C1 segment of cervical spinal cord (tissue), 14 donors: ENCODE measurements at regions not wholly inside any gene's neighbourhood (a gene's known extent, or its start where the extent isn't known, plus 50 kb on each side); places are given as distances from the start of the nearest gene placed in this dataset.

Experiments used
- DNase-seq, 14 donors: peaks; one replicate each; lab custom pipeline; 2025; lab: John Stamatoyannopoulos, UW

DNA sequence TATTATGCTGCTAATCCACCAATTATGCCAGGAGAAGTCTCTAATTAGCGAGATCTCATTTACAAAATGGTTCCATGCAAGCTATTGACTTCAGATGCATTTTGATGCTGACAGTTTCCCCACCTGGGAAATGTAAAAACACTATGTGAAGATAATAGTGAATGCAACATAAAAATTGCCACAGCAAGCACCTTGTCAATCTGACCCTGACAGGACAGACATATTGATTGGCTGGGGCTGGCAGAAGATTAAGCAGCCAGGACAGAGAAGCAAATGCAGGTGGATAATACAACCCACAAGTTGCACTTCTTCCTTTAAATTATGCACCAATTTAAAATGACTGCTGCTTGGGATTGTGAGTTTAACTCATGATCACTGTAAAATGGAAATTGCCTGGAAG, 642.8 kb upstream of the POT1 start:
- no peak for DNase-seq

DNA sequence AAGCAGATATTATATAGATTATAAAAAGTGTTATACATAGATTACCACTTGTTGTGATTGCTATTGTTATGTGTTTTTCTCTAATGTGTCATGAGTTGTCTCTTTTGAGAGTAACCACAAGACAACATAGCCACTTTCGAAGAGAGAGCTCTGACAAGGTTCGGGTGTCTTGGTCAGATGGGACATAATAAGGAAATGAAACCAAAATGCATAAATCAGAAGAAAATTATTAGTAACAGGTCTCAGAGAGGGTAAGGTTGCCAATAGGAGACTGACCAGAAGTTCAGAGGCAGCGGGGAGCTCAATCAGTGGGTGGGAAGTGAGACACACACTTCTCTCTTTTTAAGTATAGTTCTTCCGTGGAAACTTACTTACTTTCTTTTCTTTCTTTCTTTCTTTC, 639.2 kb upstream of the POT1 start:
- DNase-seq = no peak

- DNase-seq = no peak
Measured at GRCh38 chr7:125567686-125568085, 638.1 kb upstream of the POT1 start.

GRCh38 chr7:125563964-125564529, 634.4 kb upstream of the POT1 start:
- no peak for DNase-seq

DNA sequence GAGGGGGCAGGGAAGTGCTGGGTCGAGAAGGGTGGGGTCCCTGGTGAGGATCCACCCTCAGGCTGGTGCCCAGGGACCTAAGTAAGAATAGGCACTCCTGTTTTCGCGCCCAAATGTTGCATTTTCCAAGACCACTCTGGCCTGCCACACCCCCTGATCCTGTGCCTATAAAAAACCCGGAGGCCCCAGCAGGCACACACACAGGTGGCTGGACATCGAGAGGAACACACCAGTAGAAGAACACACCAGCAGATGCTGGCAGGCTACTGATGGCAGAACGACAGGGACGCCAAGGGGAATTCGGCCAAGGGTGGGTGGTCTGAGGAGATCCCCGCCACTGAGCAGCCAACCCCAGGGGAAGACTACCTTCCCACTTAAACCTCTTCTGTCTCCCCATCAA, 633.9 kb upstream of the POT1 start:
- no peak for DNase-seq

GRCh38 chr7:125561006-125561405, 631.4 kb upstream of the POT1 start:
- DNase-seq = no peak

DNA sequence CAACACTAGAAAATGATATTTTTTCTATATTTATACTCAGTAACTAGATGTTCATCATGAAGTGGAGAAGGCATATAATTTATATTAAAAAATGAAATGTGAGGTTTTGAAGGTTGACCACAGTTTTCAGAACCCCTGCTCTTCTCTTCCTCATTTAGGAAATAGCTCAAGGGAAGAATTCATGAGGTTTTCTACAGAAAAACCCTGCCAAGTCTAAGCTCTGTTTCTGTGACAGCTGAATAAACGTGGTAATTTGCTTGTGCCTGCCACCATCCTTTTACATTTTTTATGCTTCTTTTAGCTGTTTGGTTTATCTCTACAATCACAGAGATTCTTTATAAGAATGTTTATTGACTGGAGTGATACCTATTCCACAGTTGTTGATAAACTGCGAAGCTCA, 630.3 kb upstream of the POT1 start:
- no peak for DNase-seq

GRCh38 chr7:125555916-125556315, 626.3 kb upstream of the POT1 start:
- DNase-seq = no peak

DNA sequence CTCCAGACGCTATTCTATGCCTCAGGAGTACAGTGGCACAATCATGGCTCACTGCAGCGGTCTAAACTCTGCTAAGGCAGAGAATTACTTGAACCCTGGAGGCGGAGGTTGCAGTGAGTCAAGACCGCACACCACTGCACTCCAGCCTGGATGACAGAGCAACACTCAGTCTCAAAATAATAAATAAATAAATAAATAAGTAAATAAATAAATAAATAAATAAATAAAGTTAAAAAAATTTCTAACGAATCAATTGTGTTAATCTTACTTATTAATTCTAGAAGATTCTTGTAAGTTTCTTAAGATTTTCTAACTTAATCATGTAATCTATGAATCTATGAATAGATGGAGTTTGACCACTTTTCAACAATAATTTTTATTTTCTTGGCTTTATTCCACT, 621.4 kb upstream of the POT1 start:
- DNase-seq = no peak

DNA sequence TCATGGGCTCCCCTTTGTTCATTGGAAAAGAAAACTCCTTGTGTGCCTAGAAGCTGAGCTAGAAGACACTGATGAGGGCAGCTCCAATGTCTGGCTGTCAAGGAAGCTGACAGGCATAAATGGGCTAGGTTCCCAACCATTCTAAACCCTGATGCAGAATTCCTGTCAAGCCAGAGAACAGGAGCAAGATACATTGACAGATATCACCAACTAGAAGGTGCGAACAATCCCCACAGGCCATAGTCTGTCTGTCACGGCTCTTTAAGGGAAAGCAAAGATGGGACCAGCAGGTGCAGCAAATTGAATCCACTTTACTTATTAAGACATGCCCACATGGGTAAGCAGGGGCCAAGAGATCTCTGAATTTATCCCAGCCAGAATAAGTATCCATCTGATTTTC, 617.9 kb upstream of the POT1 start:
- DNase-seq = no peak

DNA sequence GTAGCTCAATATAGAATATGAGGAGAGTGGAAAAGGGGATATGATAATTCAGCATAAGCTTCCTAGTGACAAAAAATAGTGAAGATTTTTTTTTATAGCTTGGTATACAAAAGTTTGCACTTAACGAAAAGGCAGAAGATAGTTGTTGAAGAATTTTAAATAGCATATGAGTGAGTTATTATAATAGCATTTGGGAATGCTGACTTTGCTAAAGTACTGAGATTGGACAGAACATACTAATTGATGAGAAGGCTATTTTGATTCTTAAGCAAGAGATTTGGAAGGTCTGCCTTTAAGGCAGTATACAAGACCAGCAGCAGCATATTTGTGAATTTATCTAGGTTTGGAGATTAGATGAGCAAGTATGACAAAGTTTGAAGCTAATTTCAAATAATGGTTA, 600.9 kb upstream of the POT1 start:
- DNase-seq = no peak

DNA sequence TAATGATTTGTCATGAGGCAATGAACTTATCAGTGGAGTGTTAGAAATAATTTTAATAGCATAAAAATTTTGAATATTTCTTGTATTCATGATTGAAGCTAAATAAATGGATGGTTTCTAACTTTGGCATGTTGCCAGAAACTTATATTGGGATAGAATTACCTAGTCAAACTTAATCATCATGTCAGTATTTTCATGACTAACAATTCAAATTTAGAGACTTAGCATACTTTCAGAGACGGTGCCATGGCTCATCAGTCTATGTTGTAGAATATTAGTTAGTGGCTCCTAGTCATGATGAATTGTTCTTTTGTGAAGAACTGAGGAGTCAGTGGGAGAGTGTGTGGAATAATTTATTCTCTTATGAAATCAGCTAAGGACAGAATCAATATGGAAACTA, 599.6 kb upstream of the POT1 start:
- DNase-seq = no peak

DNA sequence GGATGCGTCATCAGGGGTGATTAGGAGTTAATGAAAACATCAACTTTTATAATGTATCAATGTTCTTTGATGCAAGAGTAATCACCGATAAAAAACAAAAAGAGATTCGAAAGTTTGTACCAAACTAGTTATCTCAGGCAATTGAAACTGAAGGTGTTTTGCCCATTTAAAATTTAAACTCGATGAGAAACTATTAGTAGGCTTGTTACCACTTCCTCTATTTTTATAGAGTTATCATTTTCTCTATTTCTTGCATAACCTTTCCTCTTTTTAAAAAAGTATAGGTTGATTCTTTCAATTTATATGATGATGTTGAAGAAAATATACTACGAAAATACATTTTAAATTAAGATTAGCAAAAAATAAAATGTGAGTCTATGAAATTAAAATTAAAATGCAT, 597.3 kb upstream of the POT1 start:
- no peak for DNase-seq

DNA sequence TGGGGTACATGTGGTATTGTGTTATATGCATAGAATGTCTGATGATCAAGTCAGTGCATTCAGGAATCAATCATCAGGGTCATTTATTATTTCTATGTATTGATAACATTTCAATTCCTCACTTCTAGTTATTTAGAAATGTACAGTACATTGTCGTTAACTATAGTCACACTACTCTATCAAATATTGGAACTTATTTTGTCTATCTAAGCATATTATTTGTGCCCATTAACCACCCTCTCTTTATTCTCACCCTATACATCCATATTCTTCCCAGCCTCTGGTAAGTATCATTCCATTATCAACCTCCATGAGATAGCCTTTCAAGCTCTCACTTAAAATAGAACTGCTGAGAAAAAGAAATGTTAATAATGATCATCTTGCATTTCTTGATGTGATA, 596.5 kb upstream of the POT1 start:
- no peak for DNase-seq

- no peak for DNase-seq
Measured at GRCh38 chr7:125516194-125516593, 586.6 kb upstream of the POT1 start.

- no peak for DNase-seq
Measured at GRCh38 chr7:125512373-125512772, 582.7 kb upstream of the POT1 start.

DNA sequence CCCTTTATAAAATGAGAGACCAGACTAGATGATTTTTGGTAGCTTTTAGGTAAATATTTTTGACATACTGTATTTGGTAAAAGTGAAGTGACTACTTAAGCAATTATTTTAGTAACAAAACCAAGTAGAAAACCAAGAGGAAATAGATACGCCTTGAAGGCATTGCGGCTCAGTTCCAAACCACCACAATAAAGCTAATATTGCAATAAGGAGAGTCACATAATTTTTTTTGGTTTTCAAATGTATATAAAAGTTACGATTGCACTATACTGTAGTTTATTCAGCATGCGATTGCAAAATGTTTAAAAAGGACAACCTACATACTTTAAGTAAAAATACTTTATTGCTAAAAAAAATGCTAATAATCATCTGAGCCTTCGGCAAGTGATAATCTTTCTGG, 581.7 kb upstream of the POT1 start:
- DNase-seq = no peak

GRCh38 chr7:125506331-125506730, 576.7 kb upstream of the POT1 start:
- DNase-seq = no peak

DNA sequence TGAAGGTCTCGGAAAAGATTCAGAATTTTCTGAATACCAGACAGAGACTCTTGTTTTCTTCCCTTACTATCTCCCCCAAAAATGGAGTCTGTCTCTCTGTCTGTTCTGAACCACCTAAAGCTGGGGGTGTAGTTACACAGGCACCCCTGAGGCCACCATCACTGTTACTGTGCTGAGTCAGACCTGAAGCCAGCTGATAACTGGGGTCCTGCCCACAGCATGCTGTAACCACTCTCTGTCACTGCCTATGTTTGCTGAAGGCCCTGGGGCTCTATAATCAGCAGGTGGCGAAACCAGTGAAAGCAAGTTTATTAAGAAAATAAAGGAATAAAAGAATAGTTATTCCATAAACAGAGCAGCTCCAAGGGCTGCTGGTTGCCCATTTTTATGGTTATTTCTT, 575.2 kb upstream of the POT1 start:
- DNase-seq = no peak

DNA sequence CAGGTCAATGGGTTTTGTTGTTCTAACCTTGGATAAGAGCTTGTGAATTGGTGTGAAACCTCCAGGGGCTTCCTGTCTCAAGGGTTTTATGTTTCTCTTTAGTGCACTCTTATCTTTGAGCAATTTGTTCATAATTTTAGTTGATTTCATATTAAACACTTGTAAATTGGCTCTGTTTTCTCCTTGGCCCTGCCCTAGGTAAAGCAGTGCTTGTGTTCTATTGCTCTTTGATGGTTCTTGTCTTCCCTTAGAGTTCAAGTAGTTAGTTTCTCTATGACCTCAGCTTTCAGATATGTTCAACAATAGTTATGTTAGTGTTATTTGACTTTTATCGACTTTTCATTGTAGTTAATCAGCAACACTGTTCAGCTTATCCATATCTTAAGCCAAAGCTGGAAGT, 566.4 kb upstream of the POT1 start:
- DNase-seq = no peak

- DNase-seq = no peak
Measured at GRCh38 chr7:125492521-125492920, 562.9 kb upstream of the POT1 start.

- DNase-seq = no peak
Measured at GRCh38 chr7:125491137-125491536, 561.5 kb upstream of the POT1 start.

DNA sequence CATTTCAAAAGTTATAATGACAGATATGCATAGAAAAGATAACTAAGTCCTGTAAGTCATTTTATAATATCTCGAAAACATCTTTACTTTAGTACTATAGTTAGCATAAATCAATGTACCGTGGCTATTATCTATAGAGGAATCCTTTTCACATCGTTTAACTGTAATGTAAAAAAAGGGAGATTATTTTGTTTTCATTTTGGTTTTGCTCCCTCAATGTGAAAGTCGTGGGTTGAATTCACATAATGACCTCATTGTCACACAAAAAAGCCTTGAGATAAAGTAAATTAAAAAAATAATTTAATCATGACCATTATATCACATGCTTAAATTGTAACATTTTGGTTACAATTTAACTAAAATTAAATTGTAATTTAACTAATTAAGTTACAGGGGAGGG, 560.5 kb upstream of the POT1 start:
- no peak for DNase-seq

- DNase-seq = no peak
Measured at GRCh38 chr7:125485223-125485622, 555.6 kb upstream of the POT1 start.

- no peak for DNase-seq
Measured at GRCh38 chr7:125484755-125485154, 555.1 kb upstream of the POT1 start.
